Ramos (cell line): ENCODE measurements at regions not wholly inside any gene's neighbourhood (a gene's known extent, or its start where the extent isn't known, plus 50 kb on each side); places are given as distances from the start of the nearest gene placed in this dataset.

Experiments
- in situ Hi-C: fragments of 300-500 bp; cut with MboI; formaldehyde crosslinking; loops from one replicate; pipeline ENCODE4 v1.14.3; 2022; ENCODE audit warnings: low sequenced_read_pairs; ENCODE audit not compliant: unreplicated experiment

DNA sequence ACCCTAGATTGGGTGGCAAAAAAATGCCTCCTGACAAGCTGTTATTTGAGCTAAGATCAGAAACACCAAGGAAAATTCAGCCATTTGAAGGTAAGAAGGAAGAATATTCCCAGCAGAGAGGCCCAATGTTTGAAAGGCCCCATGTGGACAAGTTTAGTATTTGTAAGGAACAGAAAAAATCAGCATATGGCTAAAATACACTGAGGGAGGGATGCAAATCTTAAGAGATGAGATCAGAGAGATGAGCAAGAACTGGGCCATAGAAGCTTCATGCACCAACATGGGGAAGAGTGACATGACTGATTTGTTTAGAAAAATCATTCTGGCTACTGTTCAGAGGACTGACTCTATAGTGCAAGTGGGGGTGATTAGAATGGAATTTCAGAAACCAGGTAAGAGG lies 496.8 kb upstream of the SOX5 start:
- in situ Hi-C loops = no loop called here

GRCh38 chr12:24444634-24445033 lies 495.2 kb upstream of the SOX5 start:
- in situ Hi-C loops = no loop called here

- in situ Hi-C loops = no loop called here
These were observed 492.0 kb upstream of the SOX5 start for GRCh38 chr12:24441458-24441857.

GRCh38 chr12:24436667-24437066 lies 487.2 kb upstream of the SOX5 start:
- in situ Hi-C loops = no loop called here

DNA sequence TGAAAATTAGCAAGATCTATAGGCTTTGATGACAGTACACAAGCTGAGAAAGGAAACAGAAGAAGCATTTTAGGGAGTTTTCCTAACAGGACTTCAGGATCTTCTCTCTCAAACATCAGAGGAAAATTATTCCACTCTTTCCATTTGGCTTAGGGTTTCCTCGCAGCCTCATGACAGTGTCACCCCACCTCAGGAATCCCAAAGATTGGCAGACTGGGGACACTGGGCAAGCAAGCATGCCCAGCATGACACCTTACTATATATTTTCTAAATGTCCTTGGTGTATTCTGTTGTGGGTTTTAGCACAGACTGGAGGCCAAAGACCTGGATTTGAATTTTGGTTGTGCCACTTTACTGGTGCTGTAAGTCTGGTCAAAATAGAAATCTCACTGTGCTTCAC lies 482.4 kb upstream of the SOX5 start:
- in situ Hi-C loops = no loop called here

- in situ Hi-C loops = no loop called here
These were observed 478.3 kb upstream of the SOX5 start for GRCh38 chr12:24427776-24428175.

GRCh38 chr12:24425601-24425970 lies 476.1 kb upstream of the SOX5 start:
- in situ Hi-C loops = no loop called here

DNA sequence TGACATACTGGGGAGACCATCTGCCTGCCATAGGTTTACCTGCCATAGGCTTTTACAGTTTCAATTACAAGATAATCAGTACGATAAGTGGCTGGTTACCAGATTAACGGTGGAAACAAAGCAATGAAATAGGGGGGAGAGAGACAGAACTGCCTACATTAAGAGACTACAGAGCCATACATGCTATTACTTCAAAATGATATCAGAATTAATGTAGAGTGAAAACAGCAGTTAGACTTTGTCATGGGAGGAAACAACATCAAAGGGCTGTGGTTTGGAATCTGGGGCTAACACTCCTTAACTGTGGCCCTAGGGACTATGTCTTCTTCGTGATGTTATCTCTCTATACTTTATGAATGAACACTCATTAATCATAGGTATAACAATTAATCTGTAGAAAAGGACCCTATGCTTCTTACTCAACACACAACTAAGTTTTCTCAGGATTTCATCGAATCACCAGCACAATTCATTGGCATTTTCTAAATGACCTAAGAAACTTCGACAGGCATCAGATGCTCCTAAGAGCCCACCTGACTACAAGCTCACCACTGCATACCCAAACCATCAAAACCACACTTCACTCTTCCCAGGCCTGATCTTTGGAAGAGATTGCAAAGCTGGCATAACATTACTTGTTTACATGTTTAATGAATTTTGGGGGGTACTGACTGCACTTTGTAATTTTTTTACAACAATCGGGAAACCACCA lies 475.6 kb upstream of the SOX5 start:
- in situ Hi-C loops = no loop called here

DNA sequence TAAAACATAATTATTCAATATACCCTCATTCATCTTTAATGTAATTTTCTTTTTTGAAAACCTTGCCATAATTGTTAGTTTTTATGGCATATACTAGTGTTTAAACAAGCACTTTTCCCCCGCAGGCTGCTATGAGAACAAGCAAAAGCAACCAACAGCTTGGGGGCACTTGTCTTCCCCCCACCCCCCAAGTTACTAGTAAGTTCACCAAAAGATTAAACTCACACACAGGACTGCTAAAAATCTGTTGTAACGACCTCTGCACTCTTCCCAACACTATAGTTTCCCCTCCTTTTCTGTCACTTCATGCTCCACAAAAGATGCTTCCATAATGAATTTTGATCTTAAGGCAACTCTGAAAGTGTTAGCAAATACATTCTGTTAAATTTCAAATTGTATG lies 474.9 kb upstream of the SOX5 start:
- in situ Hi-C loops = no loop called here

DNA sequence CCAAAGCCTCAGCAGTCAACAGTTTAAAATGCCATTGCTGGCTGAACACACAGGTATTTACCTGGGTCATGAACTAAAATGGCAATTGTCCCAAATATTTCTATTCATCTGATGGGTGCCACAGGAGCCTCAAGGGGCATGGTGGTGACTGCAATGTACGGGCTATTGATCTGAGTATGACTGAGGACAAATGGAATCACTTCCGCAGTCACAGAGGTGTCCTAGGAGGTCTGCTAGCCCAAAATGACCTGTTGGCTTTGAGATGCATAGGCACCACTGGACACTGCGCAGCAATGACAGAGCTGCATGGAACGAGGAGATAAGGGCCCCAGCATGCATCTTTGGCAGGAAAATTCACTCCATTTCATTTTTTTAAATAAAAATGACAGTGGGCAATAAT lies 474.1 kb upstream of the SOX5 start:
- in situ Hi-C loops = no loop called here

- in situ Hi-C loops = no loop called here
These were observed 472.3 kb upstream of the SOX5 start for GRCh38 chr12:24421759-24422158.

DNA sequence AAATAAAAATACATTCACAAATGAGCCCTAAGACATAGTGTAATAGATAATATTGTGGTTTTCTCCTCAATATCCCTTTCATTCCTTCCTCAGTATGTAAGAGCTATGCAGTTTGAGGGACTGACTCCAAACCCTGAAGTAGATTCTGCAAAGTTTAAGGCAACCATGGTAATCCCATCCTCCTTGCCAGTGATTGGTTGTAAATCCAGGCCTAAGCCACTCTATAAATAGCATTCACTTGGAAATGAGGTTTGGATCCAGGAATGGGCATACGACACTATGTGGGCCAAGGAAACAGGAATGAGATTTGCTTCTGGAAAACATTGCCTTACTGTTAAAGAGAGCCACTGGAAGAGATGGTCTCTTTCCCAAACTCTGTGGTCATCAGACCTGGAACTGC lies 468.7 kb upstream of the SOX5 start:
- in situ Hi-C loops = no loop called here

DNA sequence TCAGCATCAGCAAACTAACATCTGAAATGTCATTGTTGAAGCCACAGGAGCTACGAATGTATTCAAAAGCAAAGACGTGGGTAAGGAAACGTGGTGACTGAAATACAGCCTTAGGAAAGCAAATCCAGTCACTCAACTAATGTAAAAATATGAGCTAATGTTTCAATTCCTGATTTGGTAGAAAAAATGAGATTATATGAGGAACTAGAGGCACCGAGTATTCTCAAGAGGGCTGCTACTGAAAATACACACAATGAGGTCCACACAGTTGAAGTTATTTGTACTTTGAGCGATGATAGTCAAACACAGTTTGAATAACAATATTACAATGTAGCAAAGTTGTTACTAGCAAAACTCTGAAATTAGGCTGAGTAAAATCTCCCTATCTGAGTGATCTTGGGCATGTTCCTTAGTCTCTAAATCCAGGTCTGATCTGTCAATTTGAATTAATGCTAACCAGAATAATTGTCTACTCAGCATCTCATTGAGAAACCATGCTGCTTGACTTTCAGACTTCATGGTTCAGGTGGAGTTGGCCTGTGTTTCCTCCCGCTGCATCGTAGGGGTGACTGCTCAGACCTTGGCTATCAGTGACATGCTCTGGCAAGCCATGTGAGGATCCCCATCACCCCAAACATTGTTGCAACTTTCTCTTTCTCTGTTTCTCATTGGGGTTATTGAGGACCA lies 467.1 kb upstream of the SOX5 start:
- in situ Hi-C loops = no loop called here

DNA sequence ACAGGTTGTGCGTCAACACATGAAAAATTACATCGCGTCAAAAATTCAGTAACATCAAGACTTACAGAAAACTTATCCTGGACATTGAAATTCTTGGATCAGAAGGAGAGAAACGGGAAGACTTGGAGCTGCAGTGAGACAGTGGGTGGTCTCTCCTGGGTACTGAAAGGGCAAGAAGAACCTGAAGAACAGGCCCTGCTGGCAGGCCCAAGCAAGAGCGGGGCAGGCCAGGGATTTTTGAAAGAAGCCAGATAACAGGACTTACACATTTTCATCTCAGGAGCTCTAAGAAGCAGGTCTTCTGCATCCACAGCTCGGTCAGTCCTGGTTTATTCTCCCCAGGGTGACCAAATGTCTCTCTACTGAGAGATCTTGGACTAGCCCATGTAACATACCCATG lies 466.5 kb upstream of the SOX5 start:
- in situ Hi-C loops = no loop called here

- in situ Hi-C loops = no loop called here
These were observed 465.0 kb upstream of the SOX5 start for GRCh38 chr12:24414480-24414879.

DNA sequence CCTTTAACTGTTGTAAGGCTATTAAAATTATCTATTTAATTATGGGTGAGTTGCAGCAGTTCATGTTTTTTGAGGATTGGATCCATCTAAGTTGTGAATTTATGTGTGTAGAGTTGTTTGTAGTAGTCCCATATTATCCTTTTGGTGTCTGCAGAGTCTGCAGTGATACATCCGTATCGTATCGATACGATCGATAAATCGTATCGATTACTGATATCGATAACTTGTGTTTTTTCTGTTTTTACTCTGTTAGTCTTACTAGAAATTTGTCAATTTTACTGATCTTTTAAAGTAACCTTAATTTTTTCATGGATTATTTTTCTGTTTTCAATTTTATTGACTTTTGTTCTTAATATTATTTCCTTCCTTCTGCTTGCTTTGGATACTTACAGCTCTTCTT lies 462.5 kb upstream of the SOX5 start:
- in situ Hi-C loops = no loop called here

- in situ Hi-C loops = no loop called here
These were observed 460.4 kb upstream of the SOX5 start for GRCh38 chr12:24409868-24410267.

DNA sequence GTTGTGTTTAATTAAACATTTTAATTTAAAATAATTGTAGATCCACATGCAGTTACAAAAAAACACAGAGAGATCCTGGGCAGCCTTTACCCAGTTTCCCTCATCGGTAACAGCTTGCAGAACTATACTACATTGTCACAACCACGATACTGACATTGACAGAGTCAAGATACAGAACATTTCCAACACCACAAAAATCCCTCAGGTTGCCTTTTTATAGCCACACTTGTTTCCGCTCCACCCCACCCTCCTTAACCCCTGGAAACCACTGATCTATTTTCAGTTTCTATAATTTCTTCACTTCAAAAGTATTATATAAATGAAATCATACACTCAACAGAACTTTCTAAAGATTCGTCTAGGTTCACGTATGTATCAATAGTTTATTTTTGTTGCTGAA lies 458.8 kb upstream of the SOX5 start:
- in situ Hi-C loops = no loop called here

GRCh38 chr12:24407884-24408283 lies 458.4 kb upstream of the SOX5 start:
- in situ Hi-C loops = no loop called here

- in situ Hi-C loops = no loop called here
These were observed 454.8 kb upstream of the SOX5 start for GRCh38 chr12:24404086-24404815.

- in situ Hi-C loops = no loop called here
These were observed 451.1 kb upstream of the SOX5 start for GRCh38 chr12:24400533-24400932.

DNA sequence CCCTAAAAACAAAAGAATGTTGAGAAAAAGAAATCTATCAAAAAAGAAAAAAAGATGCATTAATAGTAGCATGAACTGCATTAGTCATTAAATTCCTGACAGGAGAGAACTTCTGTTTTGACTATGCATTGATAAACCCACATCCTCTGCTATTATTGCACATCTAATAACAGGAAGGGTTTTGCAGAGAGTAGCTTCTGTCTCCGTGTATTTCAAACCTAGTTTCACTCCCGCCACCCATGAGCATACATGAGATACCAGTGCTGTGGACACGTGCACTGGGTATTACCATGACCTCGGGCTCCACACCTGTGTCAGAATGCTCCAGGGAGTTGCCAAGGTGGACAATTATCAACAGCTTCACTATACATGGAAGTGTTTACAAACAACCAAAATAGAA lies 449.1 kb upstream of the SOX5 start:
- in situ Hi-C loops = no loop called here
